ENCODE measurements at regions not wholly inside any gene's neighbourhood (a gene's known extent, or its start where the extent isn't known, plus 50 kb on each side); places are given as distances from the start of the nearest gene placed in this dataset.
"Not testable (repeated sequence)": the region's sequence is repeated elsewhere in the genome, so short reads cannot be mapped to it uniquely, and the experiment has no call there.

GRCh38 chr11:43194459-43194858 is 117.3 kb upstream of the API5 start:
- DNase-seq, result not testable (repeated sequence)

DNA sequence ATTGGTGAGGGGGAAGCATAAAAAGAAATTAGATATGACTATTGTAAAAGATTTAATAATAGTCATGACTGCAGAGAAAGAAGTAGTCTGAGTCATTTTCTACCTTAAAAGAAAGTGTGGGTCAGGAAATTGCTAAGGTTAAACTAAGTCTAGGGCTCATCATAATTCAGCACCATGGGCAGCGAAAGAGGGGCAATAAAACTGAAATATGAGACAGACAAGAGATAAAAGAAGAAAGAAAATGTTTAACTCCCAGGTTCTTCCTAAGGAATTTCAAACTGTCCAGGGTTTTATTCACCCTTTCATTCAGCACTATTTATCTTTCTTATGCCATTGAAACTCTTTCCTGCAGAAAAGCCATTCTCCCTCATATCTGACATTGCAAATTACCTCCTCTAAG is 114.4 kb upstream of the API5 start:
- no peak for DNase-seq

GRCh38 chr11:43200031-43200430 is 111.8 kb upstream of the API5 start:
- DNase-seq, result no peak

DNA sequence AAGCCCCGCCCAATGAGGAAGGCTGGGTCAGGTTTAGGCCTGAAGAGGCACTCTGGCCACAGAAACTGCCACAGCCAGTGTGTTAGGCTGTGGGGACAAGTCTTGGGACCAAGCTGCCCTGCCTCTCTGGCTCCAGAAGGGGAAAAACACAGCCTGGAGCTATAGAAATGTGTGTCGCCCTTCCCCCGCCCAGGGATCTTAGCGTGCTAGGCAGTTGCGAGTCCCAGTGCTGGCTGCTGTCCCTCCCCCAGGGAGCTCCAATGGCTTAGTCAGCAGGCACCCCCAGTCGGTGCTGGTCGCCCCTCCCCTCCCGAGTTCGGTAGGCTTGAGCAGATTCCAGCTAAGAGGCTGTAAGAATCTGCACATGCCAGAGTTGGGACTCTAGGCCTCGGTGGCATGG is 99.5 kb upstream of the API5 start:
- DNase-seq, result no peak

- DNase-seq, result no peak
These were observed 97.3 kb upstream of the API5 start for GRCh38 chr11:43214471-43214870.

GRCh38 chr11:43217849-43218248 is 93.9 kb upstream of the API5 start:
- DNase-seq, result no peak

DNA sequence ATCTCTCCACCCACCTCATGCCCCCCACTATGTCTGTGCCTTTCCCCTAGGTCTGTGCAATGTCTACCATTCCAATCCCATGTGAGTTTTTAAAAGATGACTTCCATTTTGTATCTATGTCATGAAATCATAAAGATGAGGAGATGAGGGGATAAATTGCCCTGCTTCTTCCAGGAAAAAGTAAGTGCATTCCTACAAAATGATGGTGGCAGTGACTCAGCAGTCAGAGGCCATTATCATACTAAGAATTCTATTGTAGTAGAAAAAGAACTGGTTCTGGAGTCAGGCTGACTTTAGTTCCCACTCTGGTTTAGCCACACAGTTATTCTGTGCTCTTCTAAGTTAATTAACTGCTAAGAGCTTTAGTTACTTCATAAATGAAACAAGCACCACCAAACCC is 89.6 kb upstream of the API5 start:
- no peak for DNase-seq

- no peak for DNase-seq
These were observed 88.8 kb upstream of the API5 start for GRCh38 chr11:43223026-43223425.

DNA sequence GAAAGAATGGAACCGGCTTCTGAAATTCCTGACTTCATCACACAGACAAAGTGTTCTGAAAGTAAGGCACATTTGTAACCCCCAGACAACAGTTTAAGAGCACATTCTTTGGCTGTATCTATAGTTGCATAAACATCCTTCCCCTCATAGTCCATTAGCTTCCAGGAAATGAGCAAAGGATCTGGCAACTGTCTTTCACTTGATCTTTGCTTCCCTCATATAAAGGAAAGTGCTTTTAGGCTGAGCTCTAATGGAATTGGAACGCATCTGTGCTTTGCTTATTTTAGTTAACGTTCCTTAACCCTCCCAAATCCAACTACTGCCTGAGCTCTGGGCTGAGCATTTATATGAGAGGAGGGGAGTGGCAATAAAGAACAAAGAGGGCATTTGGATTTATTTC is 76.9 kb upstream of the API5 start:
- no peak for DNase-seq

- DNase-seq, result no peak
These were observed 73.5 kb upstream of the API5 start for GRCh38 chr11:43238341-43238740.

DNA sequence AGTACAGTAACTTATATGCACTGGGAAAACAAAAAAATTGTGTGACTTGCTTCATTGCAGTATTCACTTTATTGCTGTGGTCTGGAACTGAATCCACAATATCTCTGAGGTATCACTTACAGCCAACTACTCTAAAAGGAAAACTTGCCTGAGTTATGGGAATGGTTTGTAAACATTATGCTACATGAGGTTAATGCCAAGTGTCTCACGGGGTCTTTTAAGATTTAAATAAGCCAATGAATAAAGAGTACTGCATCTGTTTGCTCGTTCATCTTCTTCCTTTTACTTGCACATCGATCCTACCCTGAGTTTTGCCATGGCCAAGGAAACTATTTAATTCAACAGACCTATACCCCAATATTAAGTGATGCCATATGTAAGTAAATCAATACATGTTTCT is 72.0 kb upstream of the API5 start:
- no peak for DNase-seq

GRCh38 chr11:43242401-43242800 is 69.4 kb upstream of the API5 start:
- DNase-seq, result no peak

GRCh38 chr11:43243927-43244326 is 67.9 kb upstream of the API5 start:
- DNase-seq, result no peak

GRCh38 chr11:43245466-43245865 is 66.3 kb upstream of the API5 start:
- no peak for DNase-seq

GRCh38 chr11:43250309-43250708 is 61.5 kb upstream of the API5 start:
- DNase-seq, result no peak

DNA sequence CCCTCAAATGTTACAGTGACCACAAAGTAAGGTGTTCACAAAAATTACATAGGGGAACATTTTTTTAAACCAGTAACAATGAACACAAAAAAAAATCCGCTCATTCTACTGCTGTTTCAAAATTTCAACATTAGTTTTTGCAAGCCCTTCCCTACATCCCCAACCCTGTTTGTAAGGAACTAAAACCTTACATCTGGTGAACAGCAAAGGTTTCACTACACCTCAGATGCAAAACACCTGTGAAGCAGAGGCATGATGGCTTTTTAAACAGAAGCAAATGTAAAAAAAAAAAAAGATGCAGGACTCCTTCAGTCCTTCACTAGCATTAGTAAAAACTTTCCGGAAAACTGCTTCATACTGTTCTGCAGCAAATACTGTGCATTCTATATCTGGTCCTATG is 50.0 kb upstream of the API5 start:
- DNase-seq, result no peak
